Neural cell (in vitro differentiated cells): ENCODE measurements at regions not wholly inside any gene's neighbourhood (a gene's known extent, or its start where the extent isn't known, plus 50 kb on each side); places are given as distances from the start of the nearest gene placed in this dataset.

Source experiments
- H2AFZ ChIP-seq: fragments of 200-600, 300-800 bp; sonication (generic), shearing (Covaris generic); 2 replicates; pipeline ENCODE4 v1.6.0; 2014; ENCODE audit warnings: low read depth, mild to moderate bottlenecking, antibody characterized with exemption, low read length, moderate library complexity
- H3F3A ChIP-seq: fragments of 200-600 bp; shearing (Covaris generic); 2 replicates; pipeline ENCODE4 v1.6.1; 2016; ENCODE audit warnings: mild to moderate bottlenecking, moderate library complexity, mixed read lengths, antibody characterized with exemption, low read length; ENCODE audit not compliant: insufficient read depth, poor library complexity, severe bottlenecking
- H3K27ac ChIP-seq: fragments of 200-600, 300-800 bp; sonication (generic), shearing (Covaris generic); 2 replicates; pipeline ENCODE4 v1.5.1; 2014; ENCODE audit warnings: mild to moderate bottlenecking, low read length, moderate library complexity
- H3K27me3 ChIP-seq: fragments of 300-800, 200-600 bp; sonication (generic), shearing (Covaris generic); 2 replicates; pipeline ENCODE4 v1.6.0; 2014; ENCODE audit warnings: mild to moderate bottlenecking, low read depth, low read length, moderate library complexity; ENCODE audit not compliant: insufficient read depth
- H3K36me3 ChIP-seq: fragments of 300-800, 200-600 bp; sonication (generic), shearing (Covaris generic); 2 replicates; pipeline ENCODE4 v1.5.1; 2014; ENCODE audit warnings: mild to moderate bottlenecking, antibody characterized with exemption, low read length, moderate library complexity; ENCODE audit not compliant: insufficient read depth
- H3K4me2 ChIP-seq: fragments of 300-800, 200-600 bp; sonication (generic), shearing (Covaris generic); 2 replicates; pipeline ENCODE4 v1.6.0; 2014; ENCODE audit warnings: mild to moderate bottlenecking, low read length
- H3K4me3 ChIP-seq: fragments of 300-800, 200-600 bp; sonication (generic), shearing (Covaris generic); 2 replicates; pipeline ENCODE4 v1.5.1; 2014; ENCODE audit warnings: mild to moderate bottlenecking, low read length, moderate library complexity
- H3K79me2 ChIP-seq: fragments of 200-600 bp; shearing (Covaris generic); replicated peaks from 2 replicates; pipeline ENCODE4 v1.6.0; 2014; ENCODE audit warnings: mild to moderate bottlenecking, low read length, moderate library complexity; ENCODE audit not compliant: insufficient read depth
- H3K9ac ChIP-seq: fragments of 300-800, 200-600 bp; sonication (generic), shearing (Covaris generic); 2 replicates; pipeline ENCODE4 v1.6.1; 2016; ENCODE audit warnings: mild to moderate bottlenecking, low read length, mixed read lengths
- H3K9me2 ChIP-seq: fragments of 200-600 bp; shearing (Covaris generic); 2 replicates; pipeline ENCODE4 v1.6.1; 2016; ENCODE audit warnings: mild to moderate bottlenecking, low read length, mixed read lengths; ENCODE audit not compliant: insufficient read depth
- H3K9me3 ChIP-seq: fragments of 200-600, 300-800 bp; sonication (generic), shearing (Covaris generic); 2 replicates; pipeline ENCODE4 v1.6.1; 2016; ENCODE audit warnings: mild to moderate bottlenecking, mixed run types, low read length, moderate library complexity, mixed read lengths
- H4K20me1 ChIP-seq: fragments of 200-600 bp; shearing (Covaris generic); 2 replicates; pipeline ENCODE4 v1.6.1; 2016; ENCODE audit warnings: mild to moderate bottlenecking, mixed run types; ENCODE audit not compliant: insufficient read depth
- EP300 ChIP-seq: fragments of 450-650 bp; conservative IDR thresholded peaks from 2 replicates; pipeline ENCODE4 v1.6.1; 2014; ENCODE audit warnings: antibody characterized with exemption, mild to moderate bottlenecking, moderate library complexity; ENCODE audit not compliant: poor library complexity, severe bottlenecking
- EZH2 ChIP-seq: fragments of 200-600, 300-800 bp; shearing (Covaris generic), sonication (generic); IDR thresholded peaks from 2 replicates; pipeline ENCODE4 v1.6.1; 2014; ENCODE audit warnings: antibody characterized with exemption, low read length, borderline replicate concordance, mild to moderate bottlenecking; ENCODE audit not compliant: insufficient read depth, poor library complexity, severe bottlenecking
- MXI1 ChIP-seq: fragments of 450-650 bp; conservative IDR thresholded peaks from 2 replicates; pipeline ENCODE4 v1.6.1; 2014; ENCODE audit warnings: antibody characterized with exemption, mild to moderate bottlenecking; ENCODE audit not compliant: poor library complexity, severe bottlenecking
- POLR2AphosphoS5 ChIP-seq: IDR thresholded peaks from 2 replicates; pipeline ENCODE4 v1.6.1; 2012
- RAD21 ChIP-seq: fragments of 450-650 bp; conservative IDR thresholded peaks from 2 replicates; pipeline ENCODE4 v1.6.1; 2014; ENCODE audit warnings: antibody characterized with exemption, mild to moderate bottlenecking, moderate library complexity
- SMC3 ChIP-seq: fragments of 450-650 bp; conservative IDR thresholded peaks from 2 replicates; pipeline ENCODE4 v1.6.1; 2014; ENCODE audit warnings: antibody characterized with exemption, mild to moderate bottlenecking, moderate library complexity; ENCODE audit not compliant: poor library complexity
- TAF1 ChIP-seq: IDR thresholded peaks from 2 replicates; pipeline ENCODE4 v1.6.1; 2012; ENCODE audit warnings: low read depth
- TF ChIP-seq, protein P1 (sequence below): IDR thresholded peaks from 2 replicates; pipeline ENCODE4 v1.6.1; 2012; ENCODE audit warnings: borderline replicate concordance
- TF ChIP-seq, protein P2 (sequence below): fragments of 450-650 bp; IDR thresholded peaks from 2 replicates; pipeline ENCODE4 v1.5.1; 2014; ENCODE audit warnings: antibody characterized with exemption, mild to moderate bottlenecking, moderate library complexity; ENCODE audit not compliant: poor library complexity, severe bottlenecking

GRCh38 chr9:80066931-80067330 is 495.2 kb downstream of the TLE4 start:
- peaks cover 5% of the 10 kb centered on the region for H3F3A ChIP-seq
- H3K79me2 ChIP-seq, result no peaks in the 10 kb centered on the region
- H3K27ac ChIP-seq, result no peak overlapping the region
- H3K9me3 ChIP-seq, result no peaks in the 10 kb centered on the region
- H3K4me3 ChIP-seq, result peak overlapping the region; percentile 32
- no peak for TF ChIP-seq EP300
- TF ChIP-seq SMC3, result no peak
- TF ChIP-seq EZH2, result no peak
- peak; percentile 38 for TF ChIP-seq POLR2AphosphoS5
- TF ChIP-seq, protein P1, sequence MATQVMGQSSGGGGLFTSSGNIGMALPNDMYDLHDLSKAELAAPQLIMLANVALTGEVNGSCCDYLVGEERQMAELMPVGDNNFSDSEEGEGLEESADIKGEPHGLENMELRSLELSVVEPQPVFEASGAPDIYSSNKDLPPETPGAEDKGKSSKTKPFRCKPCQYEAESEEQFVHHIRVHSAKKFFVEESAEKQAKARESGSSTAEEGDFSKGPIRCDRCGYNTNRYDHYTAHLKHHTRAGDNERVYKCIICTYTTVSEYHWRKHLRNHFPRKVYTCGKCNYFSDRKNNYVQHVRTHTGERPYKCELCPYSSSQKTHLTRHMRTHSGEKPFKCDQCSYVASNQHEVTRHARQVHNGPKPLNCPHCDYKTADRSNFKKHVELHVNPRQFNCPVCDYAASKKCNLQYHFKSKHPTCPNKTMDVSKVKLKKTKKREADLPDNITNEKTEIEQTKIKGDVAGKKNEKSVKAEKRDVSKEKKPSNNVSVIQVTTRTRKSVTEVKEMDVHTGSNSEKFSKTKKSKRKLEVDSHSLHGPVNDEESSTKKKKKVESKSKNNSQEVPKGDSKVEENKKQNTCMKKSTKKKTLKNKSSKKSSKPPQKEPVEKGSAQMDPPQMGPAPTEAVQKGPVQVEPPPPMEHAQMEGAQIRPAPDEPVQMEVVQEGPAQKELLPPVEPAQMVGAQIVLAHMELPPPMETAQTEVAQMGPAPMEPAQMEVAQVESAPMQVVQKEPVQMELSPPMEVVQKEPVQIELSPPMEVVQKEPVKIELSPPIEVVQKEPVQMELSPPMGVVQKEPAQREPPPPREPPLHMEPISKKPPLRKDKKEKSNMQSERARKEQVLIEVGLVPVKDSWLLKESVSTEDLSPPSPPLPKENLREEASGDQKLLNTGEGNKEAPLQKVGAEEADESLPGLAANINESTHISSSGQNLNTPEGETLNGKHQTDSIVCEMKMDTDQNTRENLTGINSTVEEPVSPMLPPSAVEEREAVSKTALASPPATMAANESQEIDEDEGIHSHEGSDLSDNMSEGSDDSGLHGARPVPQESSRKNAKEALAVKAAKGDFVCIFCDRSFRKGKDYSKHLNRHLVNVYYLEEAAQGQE, result peak; percentile 28
- TF ChIP-seq, protein P2, sequence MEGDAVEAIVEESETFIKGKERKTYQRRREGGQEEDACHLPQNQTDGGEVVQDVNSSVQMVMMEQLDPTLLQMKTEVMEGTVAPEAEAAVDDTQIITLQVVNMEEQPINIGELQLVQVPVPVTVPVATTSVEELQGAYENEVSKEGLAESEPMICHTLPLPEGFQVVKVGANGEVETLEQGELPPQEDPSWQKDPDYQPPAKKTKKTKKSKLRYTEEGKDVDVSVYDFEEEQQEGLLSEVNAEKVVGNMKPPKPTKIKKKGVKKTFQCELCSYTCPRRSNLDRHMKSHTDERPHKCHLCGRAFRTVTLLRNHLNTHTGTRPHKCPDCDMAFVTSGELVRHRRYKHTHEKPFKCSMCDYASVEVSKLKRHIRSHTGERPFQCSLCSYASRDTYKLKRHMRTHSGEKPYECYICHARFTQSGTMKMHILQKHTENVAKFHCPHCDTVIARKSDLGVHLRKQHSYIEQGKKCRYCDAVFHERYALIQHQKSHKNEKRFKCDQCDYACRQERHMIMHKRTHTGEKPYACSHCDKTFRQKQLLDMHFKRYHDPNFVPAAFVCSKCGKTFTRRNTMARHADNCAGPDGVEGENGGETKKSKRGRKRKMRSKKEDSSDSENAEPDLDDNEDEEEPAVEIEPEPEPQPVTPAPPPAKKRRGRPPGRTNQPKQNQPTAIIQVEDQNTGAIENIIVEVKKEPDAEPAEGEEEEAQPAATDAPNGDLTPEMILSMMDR, result no peak
- H3K4me2 ChIP-seq, result no peak overlapping the region
- H3K27me3 ChIP-seq, result peaks cover 2% of the 10 kb centered on the region
- no peaks in the 10 kb centered on the region for H3K36me3 ChIP-seq
- H2AFZ ChIP-seq, result no peak overlapping the region
- no peaks in the 10 kb centered on the region for H3K9me2 ChIP-seq
- no peaks in the 10 kb centered on the region for H4K20me1 ChIP-seq
- H3K9ac ChIP-seq, result no peak overlapping the region

GRCh38 chr9:80062567-80062966 is 490.8 kb downstream of the TLE4 start:
- Histone ChIP-seq H3K9ac (no peak overlapping the region), H3K9me2 (no peaks in the 10 kb centered on the region), H3K79me2 (no peaks in the 10 kb centered on the region), H3K36me3 (no peaks in the 10 kb centered on the region), H3K4me3 (no peak overlapping the region), H3K9me3 (no peaks in the 10 kb centered on the region), H4K20me1 (no peaks in the 10 kb centered on the region), H3K27ac (no peak overlapping the region), H3F3A (peaks cover 1% of the 10 kb centered on the region), H2AFZ (no peak overlapping the region), H3K4me2 (no peak overlapping the region), H3K27me3 (peaks cover 2% of the 10 kb centered on the region)
- TF ChIP-seq EZH2 (no peak), POLR2AphosphoS5 (no peak), RAD21 (no peak), EP300 (no peak), TAF1 (no peak), MXI1 (no peak), SMC3 (no peak)
- TF ChIP-seq, protein P2, result no peak
- TF ChIP-seq, protein P1, result no peak
